Endothelial cell of umbilical vein (primary cell): ENCODE measurements at regions not wholly inside any gene's neighbourhood (a gene's known extent, or its start where the extent isn't known, plus 50 kb on each side); places are given as distances from the start of the nearest gene placed in this dataset.

Experiments
- MYC ChIP-seq: IDR thresholded peaks from one replicate; pipeline ENCODE4 v1.6.1; 2011; ENCODE audit warnings: mild to moderate bottlenecking, low read depth, low read length
- POLR2AphosphoS5 ChIP-seq: IDR thresholded peaks from 2 replicates; pipeline ENCODE4 v1.6.1; 2012; ENCODE audit warnings: low read depth, mild to moderate bottlenecking, control low read depth, low read length, moderate library complexity; ENCODE audit not compliant: insufficient read depth

GRCh38 chr2:236642584-236643291, 73.1 kb downstream of the ACKR3 start:
- TF ChIP-seq MYC: no peak
- TF ChIP-seq POLR2AphosphoS5: no peak
